DMS114 treated with DMSO at 0.1 percent for 48 hours (cell line): ENCODE measurements at regions not wholly inside any gene's neighbourhood (a gene's known extent, or its start where the extent isn't known, plus 50 kb on each side); places are given as distances from the start of the nearest gene placed in this dataset.
A peak's percentile ranks its signal among the peaks of the same experiment; 100 is the strongest.

Source experiments
- DNase-seq: peaks from one replicate; lab custom pipeline; 2025; ENCODE audit not compliant: unreplicated experiment; lab: John Stamatoyannopoulos, UW

DNA sequence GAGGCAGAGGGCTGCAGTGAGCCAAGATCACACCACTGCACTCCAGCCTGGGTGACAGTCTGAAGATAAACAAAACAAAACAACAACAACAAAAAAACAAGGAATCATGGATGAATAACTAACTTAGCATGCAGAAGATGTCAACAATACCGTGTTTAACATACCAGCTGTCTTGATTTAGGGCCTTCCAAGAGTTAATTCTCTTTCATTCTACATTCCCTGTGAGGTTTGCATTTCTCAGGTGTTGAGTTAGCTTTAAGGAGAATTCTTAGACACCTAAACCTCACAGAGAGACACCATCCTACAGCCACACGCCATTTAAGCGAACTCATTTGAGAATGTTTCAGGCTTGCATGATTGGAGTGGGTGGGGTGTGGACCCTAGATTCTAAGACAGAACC, 363.1 kb upstream of the RUNX1 start:
- no peak for DNase-seq

DNA sequence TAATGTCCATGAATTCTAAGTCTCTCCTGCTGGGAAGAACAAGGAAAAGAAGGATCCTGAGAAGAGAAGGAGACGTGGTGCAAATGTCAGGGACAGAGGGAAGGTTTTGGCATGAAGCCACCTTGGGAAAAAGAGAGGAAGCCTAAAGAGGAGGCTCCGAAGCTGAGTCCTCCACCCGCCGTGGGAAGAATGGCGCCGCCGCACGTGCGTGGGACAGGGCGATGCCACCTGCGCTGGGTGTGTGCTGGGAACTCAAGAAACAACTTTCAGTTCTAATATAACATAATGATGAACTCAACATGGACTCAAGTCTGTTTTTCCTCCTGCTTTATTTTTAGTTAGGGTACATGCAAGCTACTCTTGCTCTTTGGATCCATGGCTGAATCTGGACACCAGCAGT, 362.3 kb upstream of the RUNX1 start:
- DNase-seq, result no peak

DNA sequence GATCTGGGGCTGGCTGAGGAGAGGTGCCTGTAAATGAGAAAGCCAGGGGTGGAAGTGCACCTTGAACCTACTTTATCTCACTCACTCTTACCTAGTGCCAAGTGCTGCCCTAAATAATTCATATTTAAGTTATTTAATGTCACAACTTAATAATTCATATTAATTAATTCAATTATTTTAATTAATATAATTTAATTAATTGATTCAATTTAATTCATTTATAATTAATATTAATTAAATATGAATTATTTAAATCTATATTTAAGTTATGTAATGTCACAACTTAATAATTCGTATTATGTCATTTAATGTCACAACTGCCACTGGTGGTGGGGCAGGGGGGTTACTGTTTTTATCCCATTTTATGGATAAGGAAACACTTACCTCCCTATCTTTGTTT, 361.6 kb upstream of the RUNX1 start:
- no peak for DNase-seq

DNA sequence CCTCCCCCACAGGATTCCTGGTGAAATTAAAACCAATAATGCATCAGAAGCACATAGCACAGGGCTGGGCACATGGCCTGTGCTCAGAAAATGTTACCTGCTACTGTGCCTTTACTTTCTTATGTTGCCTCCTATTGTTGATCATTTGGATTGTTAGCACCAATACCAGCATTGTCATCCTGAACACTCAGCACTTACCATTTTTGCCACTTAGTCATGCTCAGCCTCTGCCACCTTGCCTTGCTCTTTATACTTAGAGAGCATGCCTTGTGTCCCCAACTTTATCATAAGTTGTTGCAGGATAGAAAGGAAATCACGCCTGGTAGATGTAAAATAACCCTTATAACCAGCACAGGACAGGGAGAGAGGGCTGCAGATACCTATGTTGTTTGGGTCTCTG, 361.0 kb upstream of the RUNX1 start:
- no peak for DNase-seq

DNA sequence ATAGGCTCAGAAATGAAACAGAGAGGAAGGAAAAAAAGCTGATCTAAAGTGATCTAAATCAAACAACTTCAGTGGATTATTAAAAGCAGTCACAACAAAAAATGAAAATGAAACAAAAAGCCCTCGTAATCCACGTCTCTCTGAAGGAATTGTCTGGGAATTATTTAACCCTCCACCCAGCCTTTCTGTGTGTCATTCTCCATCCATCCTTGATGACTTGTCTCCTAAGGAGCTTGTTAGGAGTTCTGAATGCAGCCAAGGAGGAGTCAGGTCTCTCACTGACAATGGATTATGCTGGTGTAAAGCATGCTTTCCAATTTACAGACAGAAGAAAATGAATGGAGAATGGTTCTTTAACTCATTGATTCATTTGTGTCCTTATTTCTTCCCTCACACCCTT, 359.3 kb upstream of the RUNX1 start:
- DNase-seq, result no peak

DNA sequence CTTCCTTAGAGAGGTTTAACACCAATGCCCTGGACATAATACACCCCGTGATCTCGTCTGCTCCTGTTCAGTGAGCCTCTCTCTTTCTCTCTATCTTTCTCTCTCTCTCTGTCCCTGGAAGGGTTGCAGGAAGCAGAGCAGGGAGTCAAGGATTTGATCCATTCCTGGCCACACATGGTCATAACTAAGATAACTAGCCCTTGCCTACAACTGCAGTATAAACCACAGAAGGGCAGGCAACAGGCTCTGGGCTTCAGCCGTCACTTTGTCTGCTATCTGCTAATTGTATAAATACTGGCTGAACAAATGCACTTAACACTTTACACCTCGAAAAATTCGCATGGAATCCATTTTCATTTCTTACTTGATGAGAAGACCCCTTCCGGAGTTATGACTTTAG, 357.5 kb upstream of the RUNX1 start:
- no peak for DNase-seq

DNA sequence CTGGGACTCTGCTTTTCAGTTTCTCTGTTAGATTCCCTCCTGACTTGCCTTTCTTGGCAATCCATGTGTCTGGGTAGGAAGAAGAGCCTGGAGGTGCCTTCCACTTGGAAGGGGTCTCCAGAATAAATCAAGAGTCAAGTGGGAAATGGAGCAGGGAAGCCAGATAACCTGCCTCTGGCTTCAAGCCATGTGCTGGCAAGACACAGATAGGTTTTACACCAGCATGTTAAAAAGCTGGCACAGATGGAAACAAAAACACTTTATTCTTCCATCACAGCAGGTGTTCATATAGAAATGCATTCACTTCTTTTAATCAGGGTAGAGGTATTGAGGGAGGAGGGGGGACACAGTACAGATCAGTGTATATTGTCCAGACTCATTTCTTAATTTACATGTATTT, 356.9 kb upstream of the RUNX1 start:
- no peak for DNase-seq

DNA sequence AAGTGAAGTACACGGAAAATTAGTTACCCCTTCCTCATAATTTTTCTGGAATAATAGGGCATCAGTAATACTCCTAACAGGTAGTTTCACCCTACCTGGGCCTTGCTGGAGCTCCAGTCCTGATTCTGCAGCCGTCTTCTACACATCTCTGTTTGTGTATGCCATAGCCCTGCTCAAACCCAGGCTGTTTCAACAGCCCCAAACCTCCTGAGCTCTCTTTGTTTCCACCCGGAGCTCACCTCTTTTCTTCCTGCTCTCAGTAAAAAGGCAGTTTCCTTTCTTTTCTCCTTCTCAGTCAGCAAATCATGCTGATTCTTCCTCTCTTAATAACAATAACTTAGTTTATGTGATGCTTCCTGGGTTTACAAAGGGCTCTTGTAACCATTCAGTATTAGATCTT, 355.1 kb upstream of the RUNX1 start:
- DNase-seq, result no peak

DNA sequence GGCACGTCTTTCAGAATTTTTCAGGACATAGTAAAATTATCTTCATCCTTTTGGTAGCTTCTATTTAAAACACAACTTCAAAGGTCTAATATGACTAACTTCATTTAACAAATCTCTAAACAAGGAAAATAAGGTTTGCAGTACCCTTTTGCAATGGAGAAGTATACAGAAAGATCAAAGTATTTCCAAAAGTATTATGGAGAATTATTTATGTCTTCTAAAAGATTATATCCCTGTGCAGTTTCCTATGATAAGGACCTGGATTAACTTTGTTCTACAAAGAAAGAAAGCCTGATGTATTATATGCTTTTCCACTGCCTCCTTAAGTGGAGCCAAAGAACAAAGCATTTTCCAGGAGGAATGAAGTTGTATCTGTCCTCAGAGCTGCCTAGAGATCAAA, 353.0 kb upstream of the RUNX1 start:
- DNase-seq, result no peak

DNA sequence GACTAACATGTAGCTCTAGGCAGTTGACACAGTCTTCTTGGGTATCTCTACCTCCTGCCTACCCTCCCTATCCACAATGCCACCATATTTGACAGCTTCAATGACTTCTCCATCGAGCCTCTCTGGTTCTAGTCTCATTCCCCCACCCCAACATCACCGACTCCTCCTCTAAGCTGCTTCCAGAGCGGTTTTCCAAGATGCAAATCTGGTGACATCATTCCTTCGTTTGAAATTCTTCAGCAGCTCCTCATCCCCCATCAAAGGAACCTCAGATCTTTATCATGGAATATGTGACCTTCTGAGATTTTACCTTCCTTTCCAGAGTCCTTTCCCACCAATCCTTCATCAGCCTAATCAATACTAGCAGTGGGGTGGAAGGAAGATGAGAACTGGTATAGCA, 352.4 kb upstream of the RUNX1 start:
- DNase-seq, result no peak

DNA sequence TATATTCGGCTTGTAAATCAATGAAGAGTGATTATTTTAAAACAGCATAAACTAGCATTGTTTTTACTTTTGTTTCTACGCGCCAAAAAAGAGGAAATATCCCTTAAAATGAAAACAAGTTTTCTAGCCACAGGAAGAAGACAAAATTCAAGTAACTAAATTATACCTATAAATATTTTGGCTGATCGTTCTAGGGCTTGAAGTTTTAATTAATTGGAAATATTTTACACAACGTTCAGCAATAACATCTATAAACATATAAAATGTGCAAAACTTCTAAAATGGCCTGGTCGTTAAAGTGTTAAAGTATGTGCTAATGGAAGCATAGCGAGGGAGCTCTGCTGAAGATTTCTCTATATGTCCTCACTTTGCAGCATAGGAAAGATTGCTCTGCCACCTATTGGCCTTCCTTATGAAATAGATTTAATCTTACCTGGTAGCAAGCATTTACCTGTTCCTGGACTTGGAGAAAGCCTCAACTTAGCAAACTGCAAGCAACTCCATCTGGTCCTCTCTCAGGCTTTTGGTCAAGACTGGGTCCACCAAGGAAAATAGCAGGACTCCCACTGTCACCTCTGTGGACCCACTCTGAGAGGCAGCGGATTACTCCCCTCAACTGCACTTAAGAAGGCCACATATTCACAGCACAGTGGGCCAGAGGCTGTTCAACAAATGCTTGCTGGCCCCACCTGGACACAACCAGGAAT, 351.3 kb upstream of the RUNX1 start:
- peak; percentile 8 for DNase-seq

DNA sequence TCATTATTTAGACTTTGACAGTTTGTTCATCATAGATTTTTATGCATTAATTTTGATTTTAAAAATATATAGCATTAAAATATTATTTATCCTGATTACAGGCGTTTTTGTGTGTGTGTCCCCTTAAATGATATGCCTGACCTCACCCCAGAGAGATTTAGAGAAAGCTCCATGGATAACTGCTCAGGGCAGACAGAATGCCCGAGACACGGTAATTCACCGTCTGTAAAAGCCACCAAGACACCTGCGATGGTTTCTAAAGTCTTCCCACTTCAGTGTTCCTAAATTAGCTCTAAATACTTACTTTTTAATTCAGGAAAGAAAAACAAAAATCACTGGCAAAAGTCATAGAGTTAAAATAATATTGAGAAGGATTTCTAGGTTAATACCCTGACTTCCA, 350.6 kb upstream of the RUNX1 start:
- no peak for DNase-seq

DNA sequence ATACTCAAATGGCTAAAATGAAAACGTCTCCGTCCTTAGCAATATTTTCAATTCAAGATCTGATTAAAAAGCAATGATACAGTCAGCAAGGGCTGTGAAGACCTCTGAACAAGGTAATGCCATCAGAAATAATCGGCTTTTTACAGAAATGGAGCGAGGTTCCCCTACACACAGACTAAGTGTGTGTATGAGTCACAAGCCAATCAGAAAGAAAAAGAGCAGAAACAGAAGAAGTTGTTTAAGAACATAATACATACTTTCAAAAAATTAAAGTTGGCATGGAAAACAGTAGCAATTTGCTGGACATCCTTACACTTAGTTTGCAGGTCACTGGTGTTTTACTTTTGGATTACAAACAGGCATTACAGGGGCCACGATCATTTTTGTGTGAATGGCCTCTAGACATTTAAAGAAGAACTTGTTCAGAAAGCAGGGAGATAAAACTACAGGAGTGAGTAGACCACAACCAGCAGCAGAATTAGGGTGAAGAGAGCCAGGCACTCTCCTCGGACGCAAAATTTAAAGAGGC, 350.0 kb upstream of the RUNX1 start:
- DNase-seq, result no peak

DNA sequence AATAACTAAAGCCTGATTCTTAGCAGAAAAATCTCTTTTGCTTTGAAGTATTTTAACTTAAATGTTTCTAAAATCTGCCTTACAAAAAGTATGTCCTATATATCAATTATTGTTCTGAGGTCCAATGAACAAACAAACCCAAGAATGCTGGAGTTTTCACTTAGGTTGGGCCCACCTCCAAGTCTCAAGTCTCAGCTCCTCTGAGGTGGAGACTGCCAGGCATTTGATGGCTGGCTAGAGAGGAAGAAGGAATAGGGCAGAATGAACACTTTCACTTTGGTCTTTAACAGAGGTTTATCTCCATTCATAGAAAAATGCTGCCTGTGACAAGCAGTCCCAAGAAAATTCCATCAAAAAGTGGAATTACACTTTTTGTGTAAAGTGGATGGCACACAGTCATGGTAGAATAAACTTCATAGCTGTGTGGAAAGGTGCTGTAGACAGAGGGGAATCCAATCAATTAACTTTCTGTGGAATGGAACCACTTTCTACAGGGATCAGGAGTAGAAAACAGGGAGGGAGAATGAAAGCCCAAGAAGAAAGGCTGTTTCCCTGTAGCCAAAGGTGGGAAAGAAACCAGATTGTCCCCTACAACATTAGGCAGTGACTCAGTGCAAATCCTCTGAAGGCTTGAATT, 349.4 kb upstream of the RUNX1 start:
- DNase-seq, result no peak

DNA sequence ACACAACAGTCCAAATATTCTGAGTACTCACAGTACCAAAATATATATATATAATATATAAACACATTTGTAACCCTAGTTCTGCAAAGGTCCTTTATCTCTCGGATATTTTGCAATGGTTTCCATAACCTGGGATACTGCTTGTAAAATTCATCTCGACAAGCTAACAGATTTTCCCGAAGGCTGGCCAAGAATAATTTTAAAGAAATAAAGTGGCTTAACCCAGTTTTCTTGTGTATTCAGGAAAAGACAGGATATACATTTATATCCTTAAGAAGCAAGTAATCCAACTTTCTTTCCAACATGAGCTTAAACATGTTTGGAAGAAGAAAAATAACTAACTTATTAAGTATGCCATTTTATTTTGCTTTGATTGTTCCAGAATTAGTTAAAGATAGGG, 348.7 kb upstream of the RUNX1 start:
- no peak for DNase-seq

DNA sequence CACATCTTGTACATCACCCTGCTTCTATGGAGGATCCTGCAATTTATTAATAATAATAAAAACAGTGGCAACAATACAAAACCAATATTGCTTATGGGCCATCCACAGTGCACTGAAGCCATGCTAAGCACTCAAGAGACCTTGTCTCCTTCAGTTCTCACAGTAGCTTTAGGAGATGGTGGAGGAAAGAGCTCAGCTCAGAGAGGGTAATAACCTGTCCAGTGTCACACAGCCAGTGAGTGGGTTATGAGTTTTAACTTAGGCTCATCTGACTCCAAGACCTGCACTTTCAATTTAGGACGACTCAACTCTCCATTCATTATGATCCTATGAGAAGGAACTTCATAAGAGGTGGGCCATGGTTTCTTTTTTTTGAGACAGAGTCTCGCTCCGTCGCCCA, 347.6 kb upstream of the RUNX1 start:
- DNase-seq, result no peak

DNA sequence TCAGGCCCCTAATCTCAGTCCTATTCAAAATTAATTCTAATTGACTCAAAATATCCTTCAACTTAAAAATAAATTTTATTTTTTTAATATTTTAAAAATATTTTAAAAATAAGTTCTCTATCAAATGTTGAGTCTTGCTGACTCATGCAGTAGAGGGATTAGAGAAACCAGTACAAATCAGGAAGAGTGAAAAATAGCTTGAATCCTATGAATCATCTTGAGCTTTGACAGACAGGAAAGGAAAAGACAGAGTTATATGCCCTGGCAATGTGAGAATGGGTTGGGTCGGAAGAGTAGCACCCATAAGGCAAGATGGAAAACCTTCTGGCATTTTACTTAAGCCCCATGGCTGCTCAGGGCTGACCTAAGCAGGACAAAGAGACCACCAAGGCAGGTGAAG, 346.6 kb upstream of the RUNX1 start:
- DNase-seq, result no peak

DNA sequence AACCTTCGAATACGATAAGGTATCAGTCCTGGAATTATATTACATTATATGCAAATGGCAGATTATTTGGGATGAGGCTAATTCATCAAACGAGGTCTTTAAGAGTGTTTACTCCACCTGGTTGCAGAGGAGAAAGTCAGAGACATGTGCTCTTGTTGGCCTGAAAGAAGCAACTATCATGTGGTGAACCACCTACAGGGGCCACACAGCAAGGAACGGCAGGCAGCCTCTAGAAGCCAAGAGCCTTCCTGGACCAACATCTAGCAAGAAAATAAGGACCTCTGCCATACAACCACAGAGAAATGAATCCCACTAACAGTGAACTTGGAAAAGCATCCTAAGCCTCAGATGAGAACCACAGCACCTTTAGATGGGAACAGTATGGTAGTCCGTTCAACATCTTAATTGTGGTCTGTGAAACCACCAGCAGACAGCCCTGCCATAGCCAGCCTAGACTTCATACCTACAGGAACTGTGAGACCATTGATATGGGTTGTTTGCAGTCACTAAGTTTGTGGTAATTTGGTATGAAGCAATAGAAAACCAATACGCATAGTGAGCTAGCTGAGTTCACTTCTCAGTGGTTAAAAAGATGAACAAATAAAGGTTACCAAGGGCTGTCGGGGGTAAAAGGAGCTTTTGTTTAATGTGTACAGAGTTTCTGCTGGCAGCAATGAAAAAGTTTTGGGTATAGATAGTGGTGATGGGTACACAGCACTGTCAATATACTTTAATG, 345.7 kb upstream of the RUNX1 start:
- no peak for DNase-seq

DNA sequence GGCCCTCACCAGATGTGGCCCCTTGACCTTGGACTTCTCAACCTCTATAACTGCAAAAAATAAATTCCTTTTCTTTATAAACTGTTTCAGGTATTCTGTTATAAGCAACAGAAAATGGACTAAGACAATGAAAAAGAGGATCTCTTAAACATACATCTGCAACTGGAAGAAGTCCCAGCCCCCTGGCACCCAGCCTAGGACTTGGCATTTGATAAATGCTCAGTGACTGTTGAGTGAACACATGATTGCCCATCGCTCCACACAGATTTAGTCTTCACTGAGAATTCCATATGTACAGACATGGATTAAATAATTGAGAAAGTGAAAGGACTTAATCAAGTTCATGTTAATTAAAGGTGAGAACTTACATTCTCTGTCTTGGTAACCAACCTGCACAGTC, 344.9 kb upstream of the RUNX1 start:
- DNase-seq, result no peak

DNA sequence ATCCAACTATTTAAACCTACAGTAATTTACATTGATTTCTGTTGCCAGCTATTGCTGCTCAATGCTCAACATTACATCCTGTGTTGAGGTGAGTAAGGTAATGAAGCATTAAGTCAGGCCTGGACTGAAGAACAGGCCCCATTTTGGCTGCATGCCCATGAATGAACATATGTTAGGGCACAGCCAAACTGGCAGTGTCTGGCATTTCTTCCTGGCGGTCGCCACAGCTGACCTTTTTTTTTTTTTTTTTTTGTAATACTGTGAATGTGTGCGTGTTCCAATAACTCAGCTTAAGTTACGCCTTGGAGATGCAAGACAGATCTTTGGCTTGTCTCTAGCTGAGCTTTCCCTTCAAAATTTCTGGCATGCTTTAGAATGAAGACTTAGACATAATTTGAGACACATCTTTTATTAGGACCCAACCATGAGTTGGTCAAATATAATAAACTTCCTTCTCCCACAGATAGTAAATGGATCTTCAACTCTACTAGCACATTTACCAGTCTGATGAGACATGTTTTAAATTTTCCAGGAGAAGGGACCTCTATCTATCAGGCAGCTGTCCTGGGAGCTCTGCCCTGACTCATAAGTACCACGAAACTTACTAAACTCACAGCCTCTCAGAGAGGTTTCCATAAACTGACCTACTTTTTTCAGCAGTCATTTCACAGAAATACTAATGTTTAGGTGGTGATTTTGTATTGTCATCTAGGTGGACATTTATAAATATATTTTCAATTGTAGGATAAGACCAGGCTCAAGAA, 341.1 kb upstream of the RUNX1 start:
- no peak for DNase-seq

DNA sequence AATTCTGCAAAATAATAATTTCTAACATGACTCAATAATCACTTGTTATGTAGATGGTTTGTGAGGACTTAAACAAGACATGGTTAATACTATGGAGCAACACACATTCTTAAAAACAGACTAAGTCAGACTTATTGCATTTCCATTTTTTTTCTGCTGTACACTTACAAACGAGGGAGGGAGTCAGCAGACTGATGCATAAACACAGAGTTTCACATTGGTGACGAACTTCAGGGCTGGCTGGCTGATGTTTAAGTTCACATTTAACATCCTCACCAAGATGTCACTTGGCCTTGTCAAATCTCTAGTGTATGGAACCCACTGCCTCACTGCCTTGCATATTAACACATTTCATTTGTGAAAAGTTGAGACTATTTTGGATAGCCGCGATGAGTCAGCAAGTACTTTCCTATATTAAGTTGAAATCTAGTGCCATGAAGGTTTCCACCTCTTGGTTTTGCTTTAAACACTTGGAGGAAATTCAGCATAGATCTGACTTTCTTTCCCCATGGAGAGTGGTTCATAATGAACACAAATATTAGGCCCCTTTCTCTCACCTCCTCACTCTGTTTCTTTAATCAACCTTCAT, 337.5 kb upstream of the RUNX1 start:
- no peak for DNase-seq
